ENCODE measurements at regions not wholly inside any gene's neighbourhood (a gene's known extent, or its start where the extent isn't known, plus 50 kb on each side); places are given as distances from the start of the nearest gene placed in this dataset.

DNA sequence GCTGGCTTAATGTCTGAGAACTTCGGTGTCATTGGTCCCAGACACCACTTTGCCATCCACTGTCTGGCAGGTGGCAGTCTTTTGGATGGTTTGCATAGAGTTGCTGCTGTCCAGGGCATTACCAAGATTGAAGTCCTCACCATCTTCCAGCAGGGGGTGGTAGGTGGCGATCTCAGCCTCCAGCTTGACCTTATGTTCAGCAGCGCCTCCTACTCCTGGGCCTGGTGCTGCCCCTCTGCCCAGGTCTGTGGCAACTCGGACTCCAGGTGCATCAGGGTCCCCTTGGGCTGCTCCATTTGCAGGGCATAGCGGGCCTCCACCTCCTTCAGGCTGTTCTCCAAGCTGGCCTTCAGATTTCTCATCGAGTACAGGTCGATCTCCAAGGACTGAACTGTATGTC is 573.3 kb upstream of the NCAM2 start:
- no peak overlapping the region for H3K27ac ChIP-seq (ENCODE audit: low read depth, low read length, poor library complexity, severe bottlenecking)
- intact Hi-C loops (cut with micrococcal nuclease; ENCODE audit: unreplicated experiment) = no loop called here
- no TSS peak for BruUV-seq (replicated peaks)
- POLR2A ChIA-PET = no interaction called here
- H4K20me1 ChIP-seq (ENCODE audit: insufficient read depth, low read length) = no peaks in the 10 kb centered on the region
- H3K9me3 ChIP-seq (ENCODE audit: low read length) = peaks cover 17% of the 10 kb centered on the region; the same call in 1 of the 2 replicates
- no peak overlapping the region for H2AFZ ChIP-seq (ENCODE audit: low read length)
- DNase-seq (ENCODE audit: low spot score) = no peak
- H3K36me3 ChIP-seq (ENCODE audit: insufficient read depth, low read length) = no peaks in the 10 kb centered on the region
- CTCF ChIA-PET (ENCODE audit: unreplicated experiment) = no interaction called here
- no peaks in the 10 kb centered on the region for H3K9me2 ChIP-seq (ENCODE audit: insufficient read depth, low read length)
- no peak overlapping the region for H3K4me2 ChIP-seq (ENCODE audit: low read length)
- H3K79me2 ChIP-seq (ENCODE audit: insufficient read depth, low read depth, low read length) = no peaks in the 10 kb centered on the region
- TF ChIP-seq, protein P1, sequence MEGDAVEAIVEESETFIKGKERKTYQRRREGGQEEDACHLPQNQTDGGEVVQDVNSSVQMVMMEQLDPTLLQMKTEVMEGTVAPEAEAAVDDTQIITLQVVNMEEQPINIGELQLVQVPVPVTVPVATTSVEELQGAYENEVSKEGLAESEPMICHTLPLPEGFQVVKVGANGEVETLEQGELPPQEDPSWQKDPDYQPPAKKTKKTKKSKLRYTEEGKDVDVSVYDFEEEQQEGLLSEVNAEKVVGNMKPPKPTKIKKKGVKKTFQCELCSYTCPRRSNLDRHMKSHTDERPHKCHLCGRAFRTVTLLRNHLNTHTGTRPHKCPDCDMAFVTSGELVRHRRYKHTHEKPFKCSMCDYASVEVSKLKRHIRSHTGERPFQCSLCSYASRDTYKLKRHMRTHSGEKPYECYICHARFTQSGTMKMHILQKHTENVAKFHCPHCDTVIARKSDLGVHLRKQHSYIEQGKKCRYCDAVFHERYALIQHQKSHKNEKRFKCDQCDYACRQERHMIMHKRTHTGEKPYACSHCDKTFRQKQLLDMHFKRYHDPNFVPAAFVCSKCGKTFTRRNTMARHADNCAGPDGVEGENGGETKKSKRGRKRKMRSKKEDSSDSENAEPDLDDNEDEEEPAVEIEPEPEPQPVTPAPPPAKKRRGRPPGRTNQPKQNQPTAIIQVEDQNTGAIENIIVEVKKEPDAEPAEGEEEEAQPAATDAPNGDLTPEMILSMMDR (conservative IDR thresholded peaks at IDR 0.05; ENCODE audit: low read length) = no peak
- no peak for TF ChIP-seq EZH2phosphoT487 (IDR thresholded peaks at IDR 0.05; ENCODE audit: borderline replicate concordance, low read depth, low read length)
- H3K4me1 ChIP-seq (ENCODE audit: insufficient read depth, low read length, poor library complexity, severe bottlenecking) = no peaks in the 10 kb centered on the region
- no peak overlapping the region for H3K4me3 ChIP-seq (ENCODE audit: low read depth, low read length, poor library complexity, severe bottlenecking)

GRCh38 chr21:20425856-20426255 is 572.4 kb upstream of the NCAM2 start:
- no peak for TF ChIP-seq EZH2phosphoT487 (IDR thresholded peaks at IDR 0.05; ENCODE audit: borderline replicate concordance, low read depth, low read length)
- TF ChIP-seq, protein P1 (conservative IDR thresholded peaks at IDR 0.05; ENCODE audit: low read length) = no peak
- no peak overlapping the region for H2AFZ ChIP-seq (ENCODE audit: low read length)
- DNase-seq (ENCODE audit: low spot score) = no peak
- no peak overlapping the region for H3K4me2 ChIP-seq (ENCODE audit: low read length)
- no peaks in the 10 kb centered on the region for H3K79me2 ChIP-seq (ENCODE audit: insufficient read depth, low read depth, low read length)
- ChIA-PET POLR2A (no interaction called here), CTCF (ENCODE audit: unreplicated experiment) (no interaction called here)
- no TSS peak for BruUV-seq (replicated peaks)
- H4K20me1 ChIP-seq (ENCODE audit: insufficient read depth, low read length) = no peaks in the 10 kb centered on the region
- H3K9me3 ChIP-seq (ENCODE audit: low read length) = peaks cover 15% of the 10 kb centered on the region; the same call in 1 of the 2 replicates
- H3K36me3 ChIP-seq (ENCODE audit: insufficient read depth, low read length) = no peaks in the 10 kb centered on the region
- no peak overlapping the region for H3K27ac ChIP-seq (ENCODE audit: low read depth, low read length, poor library complexity, severe bottlenecking)
- intact Hi-C loops (cut with micrococcal nuclease; ENCODE audit: unreplicated experiment) = no loop called here
- no peaks in the 10 kb centered on the region for H3K9me2 ChIP-seq (ENCODE audit: insufficient read depth, low read length)
- H3K4me1 ChIP-seq (ENCODE audit: insufficient read depth, low read length, poor library complexity, severe bottlenecking) = no peaks in the 10 kb centered on the region
- no peak overlapping the region for H3K4me3 ChIP-seq (ENCODE audit: low read depth, low read length, poor library complexity, severe bottlenecking)

GRCh38 chr21:20440338-20440737 is 557.9 kb upstream of the NCAM2 start:
- Histone ChIP-seq H3K4me2 (ENCODE audit: low read length) (no peak overlapping the region), H3K27ac (ENCODE audit: low read depth, low read length, poor library complexity, severe bottlenecking) (no peak overlapping the region), H3K4me1 (ENCODE audit: insufficient read depth, low read length, poor library complexity, severe bottlenecking) (no peaks in the 10 kb centered on the region), H3K9me2 (ENCODE audit: insufficient read depth, low read length) (no peaks in the 10 kb centered on the region), H3K79me2 (ENCODE audit: insufficient read depth, low read depth, low read length) (no peaks in the 10 kb centered on the region), H3K9me3 (ENCODE audit: low read length) (no peaks in the 10 kb centered on the region), H4K20me1 (ENCODE audit: insufficient read depth, low read length) (no peaks in the 10 kb centered on the region), H2AFZ (ENCODE audit: low read length) (no peak overlapping the region), H3K4me3 (ENCODE audit: low read depth, low read length, poor library complexity, severe bottlenecking) (no peak overlapping the region), H3K36me3 (ENCODE audit: insufficient read depth, low read length) (no peaks in the 10 kb centered on the region)
- DNase-seq (ENCODE audit: low spot score) = no peak
- CTCF ChIA-PET (ENCODE audit: unreplicated experiment) = no interaction called here
- POLR2A ChIA-PET = no interaction called here
- no TSS peak for BruUV-seq (replicated peaks)
- intact Hi-C loops (cut with micrococcal nuclease; ENCODE audit: unreplicated experiment) = no loop called here
- TF ChIP-seq, protein P1 (conservative IDR thresholded peaks at IDR 0.05; ENCODE audit: low read length) = no peak
- no peak for TF ChIP-seq EZH2phosphoT487 (IDR thresholded peaks at IDR 0.05; ENCODE audit: borderline replicate concordance, low read depth, low read length)

All from OCI-LY7 (cell line).